GM18498 (cell line): ENCODE measurements at regions not wholly inside any gene's neighbourhood (a gene's known extent, or its start where the extent isn't known, plus 50 kb on each side); places are given as distances from the start of the nearest gene placed in this dataset.

Experiments used
- ATAC-seq: cut with Tn5 transposase; IDR thresholded peaks from one replicate; pipeline ENCODE4 v1.9.1; 2021; ENCODE audit warnings: mild to moderate bottlenecking, moderate library complexity; ENCODE audit not compliant: unreplicated experiment

GRCh38 chr7:124515106-124515830 is 250.3 kb downstream of the GPR37 start:
- no peak for ATAC-seq

DNA sequence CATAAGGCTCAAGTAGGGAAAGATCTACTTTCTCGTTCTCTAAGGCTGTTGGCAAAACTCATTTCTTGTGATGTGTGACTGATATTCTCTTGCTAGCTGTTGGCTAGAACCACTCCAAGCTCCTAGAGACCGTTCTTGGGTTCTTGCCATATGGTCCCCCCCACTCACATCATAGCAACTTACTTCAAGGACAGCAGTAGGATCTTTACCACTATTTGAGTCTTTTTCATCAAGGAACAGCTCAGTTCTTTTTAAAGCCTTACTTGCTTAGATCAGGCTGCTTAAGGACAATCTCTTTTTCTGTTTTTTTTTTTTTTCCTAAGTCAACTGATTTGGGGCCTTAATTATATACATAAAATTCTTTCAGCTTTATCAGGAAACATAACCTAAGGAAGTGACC is 251.1 kb downstream of the GPR37 start:
- no peak for ATAC-seq

DNA sequence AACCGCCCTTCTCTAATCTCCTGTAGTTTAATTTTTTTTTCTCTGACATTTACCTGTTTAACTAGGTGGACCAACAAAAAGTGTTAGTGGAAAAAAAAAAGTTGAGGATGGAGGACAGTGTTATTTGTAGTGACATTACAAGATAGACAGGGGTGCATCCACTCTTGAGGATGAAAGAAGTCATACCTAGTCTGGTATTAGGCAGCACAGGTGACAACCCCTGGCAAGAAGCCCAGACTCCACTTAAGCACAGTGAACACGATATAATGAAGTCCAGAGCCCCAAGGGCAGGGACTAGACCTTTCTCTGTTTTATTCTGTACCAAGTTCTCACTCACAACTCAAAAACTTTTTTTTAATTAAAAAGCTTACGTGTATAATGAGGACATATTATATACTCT is 268.4 kb downstream of the GPR37 start:
- ATAC-seq, result no peak

- no peak for ATAC-seq
Measured at GRCh38 chr7:124489925-124490324, 275.7 kb downstream of the GPR37 start.

GRCh38 chr7:124489082-124489819 is 276.3 kb downstream of the GPR37 start:
- ATAC-seq, result no peak

DNA sequence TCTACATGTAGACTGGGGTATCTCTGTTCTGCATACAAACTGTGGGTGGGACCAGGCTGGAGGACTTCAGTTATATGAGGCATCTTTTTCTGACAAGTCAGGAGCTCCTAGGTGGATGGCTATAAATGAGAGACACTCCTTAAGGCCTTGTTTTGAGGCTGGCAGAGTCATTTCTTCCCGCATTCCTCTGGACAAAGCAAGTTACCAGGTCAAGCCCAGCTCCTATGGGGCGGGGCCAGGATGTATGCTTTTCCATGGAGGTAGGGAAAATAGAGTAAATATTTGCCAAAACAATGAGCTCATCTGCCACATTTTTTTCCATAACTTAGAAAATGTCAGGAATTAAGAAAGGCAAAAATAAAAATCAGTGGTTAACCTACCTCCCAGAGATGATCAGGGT is 283.4 kb downstream of the GPR37 start:
- no peak for ATAC-seq

- ATAC-seq, result no peak
Measured at GRCh38 chr7:124480821-124481290, 284.7 kb downstream of the GPR37 start.

DNA sequence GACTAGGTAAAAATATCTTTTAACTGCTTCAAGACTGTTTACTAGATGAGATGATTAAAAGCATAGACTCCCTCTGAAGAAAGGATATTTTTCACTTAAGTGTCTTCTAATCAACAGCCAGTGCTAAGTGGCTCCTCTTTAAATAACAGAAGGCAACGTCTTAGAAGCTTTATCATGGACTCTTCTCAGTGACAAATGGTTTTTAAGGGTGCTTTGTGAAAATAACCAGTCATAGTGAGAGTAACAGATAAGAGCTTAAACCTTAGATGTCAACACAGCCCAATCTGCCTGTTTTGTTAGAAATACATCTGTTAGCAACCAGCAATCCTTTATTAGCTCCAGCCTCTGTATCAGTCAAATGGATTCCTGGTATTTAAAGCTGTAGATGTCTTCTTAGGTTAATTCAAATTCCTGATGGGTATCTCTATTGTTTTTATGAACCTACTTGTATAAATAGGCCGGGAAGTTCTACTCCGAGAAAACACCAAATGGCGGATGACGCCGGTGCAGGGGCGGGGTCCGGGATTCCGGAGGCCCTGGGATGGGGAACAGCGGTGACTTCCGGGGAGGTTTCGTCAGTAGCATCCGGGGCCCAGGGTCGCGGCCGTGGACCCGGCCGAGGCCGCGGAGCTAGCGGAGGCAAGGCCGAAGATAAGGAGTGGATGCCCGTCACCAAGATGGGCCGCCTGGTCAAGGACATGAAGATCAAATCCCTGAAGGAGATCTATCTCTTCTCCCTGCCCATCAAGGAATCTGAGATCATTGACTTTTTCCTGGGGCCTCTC is 285.4 kb downstream of the GPR37 start:
- ATAC-seq, result no peak

DNA sequence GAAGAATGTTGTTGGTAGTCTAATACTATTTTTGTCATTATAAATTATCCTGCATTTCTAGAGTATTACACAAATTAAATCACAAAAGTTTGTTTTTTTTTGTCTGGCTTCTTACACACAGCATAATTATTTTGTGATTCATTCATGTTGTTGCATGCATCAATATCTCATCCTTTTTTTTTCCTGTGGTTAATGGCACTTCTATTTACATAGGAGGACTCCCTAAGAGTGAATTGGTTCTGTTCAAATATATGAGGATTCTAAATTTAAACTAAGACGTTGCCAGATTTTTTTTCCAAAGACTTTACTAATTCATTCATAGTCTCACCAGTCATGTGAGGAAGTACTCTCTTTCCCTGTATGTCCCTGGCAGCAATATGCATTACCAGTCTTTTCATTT is 303.3 kb downstream of the GPR37 start:
- ATAC-seq, result no peak

- ATAC-seq, result no peak
Measured at GRCh38 chr7:124460555-124460954, 305.0 kb downstream of the GPR37 start.

DNA sequence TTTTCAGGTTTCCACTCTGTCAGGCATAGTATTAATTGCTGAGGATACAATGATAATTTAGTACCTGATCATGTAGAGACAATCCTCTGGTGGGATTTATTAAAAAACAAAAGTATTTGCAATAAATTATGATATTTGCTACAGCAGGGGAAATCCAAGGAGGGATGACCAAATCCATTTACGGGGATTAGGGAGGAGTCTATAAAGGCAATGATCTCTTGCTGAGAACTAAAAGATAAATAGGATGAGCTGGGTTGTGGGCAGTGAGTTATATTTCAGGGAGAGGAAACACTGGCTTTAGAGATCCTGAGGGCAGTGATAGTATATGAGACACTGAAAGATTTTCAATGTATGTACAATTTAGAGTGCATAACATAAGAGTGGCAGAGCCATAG is 305.5 kb downstream of the GPR37 start:
- no peak for ATAC-seq

DNA sequence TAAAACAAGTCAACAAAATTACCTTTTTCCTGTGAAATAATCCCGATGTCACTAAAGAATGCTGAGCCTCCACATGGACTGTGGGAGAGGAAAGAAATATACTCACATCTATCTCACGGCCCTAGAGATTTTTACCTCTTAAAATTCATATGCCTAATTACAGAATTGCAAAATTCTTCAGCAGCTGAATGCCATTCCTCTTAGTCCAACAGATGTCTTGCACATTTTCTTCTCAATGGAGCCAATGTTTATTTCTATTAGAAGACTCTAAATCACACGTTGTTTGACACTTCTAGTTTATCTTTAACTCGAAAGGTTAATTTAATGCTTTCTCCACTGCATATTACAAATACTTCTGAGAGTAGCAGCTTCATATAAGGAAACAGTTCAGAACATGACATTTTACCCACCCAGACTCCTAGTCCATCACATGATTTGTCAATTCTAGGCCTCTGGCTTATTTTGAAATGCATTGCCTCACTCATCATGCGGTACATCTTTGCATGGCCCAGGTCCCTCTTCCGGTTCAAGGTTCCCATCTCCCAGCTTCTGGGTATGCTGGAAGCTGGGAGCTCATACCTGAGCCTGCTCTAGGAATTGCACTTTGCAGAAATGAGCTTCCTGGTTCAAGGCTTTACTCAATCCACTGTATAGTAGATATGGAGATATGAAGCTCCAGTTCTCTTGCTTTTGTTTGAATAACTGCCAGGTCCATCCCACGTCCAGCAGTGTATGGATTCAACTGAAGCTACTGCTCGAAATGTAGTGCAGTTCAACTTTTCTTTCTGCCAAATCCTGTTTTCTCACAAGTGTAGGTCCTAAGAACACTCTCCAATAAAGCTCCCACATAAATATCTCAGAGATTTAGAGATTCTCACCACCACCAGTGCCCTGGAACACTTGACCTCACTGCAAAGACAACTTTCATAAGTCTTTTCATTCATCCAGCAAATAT is 306.2 kb downstream of the GPR37 start:
- ATAC-seq, result no peak

DNA sequence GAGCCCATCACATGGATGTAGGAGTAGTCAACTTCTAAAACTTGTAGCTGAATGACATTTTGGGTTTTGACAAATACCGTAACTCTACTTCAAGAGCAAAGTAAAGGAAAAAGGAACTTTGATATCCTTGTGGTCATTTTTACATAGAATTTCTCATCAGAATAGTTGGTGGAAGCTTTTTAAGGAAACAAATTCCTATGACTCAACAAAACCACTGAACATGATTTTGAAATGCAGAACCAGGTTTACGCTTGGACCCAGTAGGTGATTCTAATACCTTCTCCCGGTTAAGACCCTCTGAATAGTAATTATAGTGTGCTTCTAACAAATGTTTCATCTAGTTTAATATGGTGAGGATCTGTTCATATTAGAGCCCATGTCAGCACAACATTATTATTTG is 307.8 kb downstream of the GPR37 start:
- no peak for ATAC-seq

- no peak for ATAC-seq
Measured at GRCh38 chr7:124456286-124456685, 309.3 kb downstream of the GPR37 start.

DNA sequence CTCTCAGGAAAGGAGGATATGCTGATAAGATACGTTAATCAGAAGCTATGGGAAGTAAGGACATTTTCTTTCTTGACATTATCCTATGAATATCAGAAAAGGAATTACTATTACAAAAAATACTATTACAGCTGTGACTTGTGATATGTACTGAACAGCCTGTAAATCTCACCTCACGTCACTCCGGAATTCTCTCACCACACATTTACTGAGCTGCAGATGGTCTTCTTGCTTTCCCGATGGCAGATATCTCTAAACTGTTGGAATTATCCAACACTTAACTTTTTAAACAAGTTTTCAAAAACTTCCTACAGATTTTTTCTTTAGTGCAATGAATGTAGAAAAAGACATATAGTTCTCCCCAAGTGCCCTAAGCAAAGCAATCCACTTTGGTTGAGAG is 313.4 kb downstream of the GPR37 start:
- ATAC-seq, result no peak

DNA sequence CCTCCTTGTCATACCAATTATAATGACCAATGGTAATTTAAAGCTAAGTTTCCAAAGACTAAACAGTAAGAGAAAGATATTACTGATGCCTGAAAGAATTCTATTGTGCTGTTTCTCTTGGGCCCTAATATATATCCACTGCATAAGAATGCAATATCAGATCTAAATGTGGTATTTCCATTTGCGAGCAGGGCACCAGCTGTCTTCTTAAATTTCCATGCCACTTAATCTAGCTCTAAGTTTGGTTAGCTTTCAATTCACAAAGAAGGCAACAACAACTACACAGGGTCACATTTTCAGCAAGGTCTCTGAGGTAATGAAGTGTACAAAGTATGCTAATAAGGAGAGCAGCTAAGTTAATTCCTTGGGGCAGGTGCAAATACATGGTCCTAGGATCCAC is 315.7 kb downstream of the GPR37 start:
- ATAC-seq, result no peak

GRCh38 chr7:124444696-124445480 is 320.7 kb downstream of the GPR37 start:
- ATAC-seq, result no peak

GRCh38 chr7:124443762-124444161 is 321.8 kb downstream of the GPR37 start:
- no peak for ATAC-seq

DNA sequence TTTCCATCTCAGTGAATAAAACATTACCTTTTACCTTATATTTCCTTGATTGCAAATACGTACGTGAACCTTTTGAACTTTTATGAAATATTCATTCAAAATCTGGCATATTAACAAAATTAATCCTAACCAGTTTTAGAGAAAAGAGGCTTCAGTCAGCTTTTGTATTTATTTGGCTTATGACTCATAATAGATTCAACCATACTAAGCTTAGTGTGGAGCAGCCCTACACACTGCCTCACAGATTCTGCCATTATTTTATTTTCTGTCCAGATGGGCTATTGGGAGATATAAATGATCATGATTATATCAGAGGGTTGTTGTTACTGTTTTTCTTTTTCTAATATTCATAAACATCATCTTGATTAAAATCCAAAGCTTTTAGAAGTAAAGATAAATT is 325.5 kb downstream of the GPR37 start:
- no peak for ATAC-seq
